CD14-positive monocyte (primary cell): ENCODE measurements at regions not wholly inside any gene's neighbourhood (a gene's known extent, or its start where the extent isn't known, plus 50 kb on each side); places are given as distances from the start of the nearest gene placed in this dataset.

Source experiments
- DNase-seq, 3 donors: peaks; one replicate each; pipeline ENCODE4 v3.0.0-alpha.2; 2011 to 2022
- H2AFZ ChIP-seq: 2 replicates; pipeline ENCODE4 v1.6.0; 2012; ENCODE audit warnings: mild to moderate bottlenecking, low read depth, low read length, inconsistent platforms; ENCODE audit not compliant: insufficient read depth, poor library complexity, severe bottlenecking
- H3K27ac ChIP-seq, 2 donors: 1 replicate in 1 of 2; 2 replicates in 1 of 2; pipeline ENCODE4 v1.5.1; 2012 to 2013; ENCODE audit warnings: low read length in 2 of 2, control low read depth in 1 of 2, inconsistent platforms in 1 of 2, low read depth in 1 of 2, mild to moderate bottlenecking in 1 of 2
- H3K27me3 ChIP-seq, 2 donors: one replicate each; pipeline versions ENCODE4 v1.6.0 to v1.6.1; 2011 to 2013; ENCODE audit warnings: low read length in 2 of 2; ENCODE audit not compliant: control insufficient read depth in 2 of 2, insufficient read depth in 2 of 2
- H3K36me3 ChIP-seq, 2 donors: replicated peaks in 1 of 2; 1 replicate in 1 of 2; 2 replicates in 1 of 2; pipeline versions ENCODE4 v1.5.1 to v1.6.1; 2012 to 2013; ENCODE audit warnings: low read length in 2 of 2, control low read depth in 1 of 2, inconsistent platforms in 1 of 2, mild to moderate bottlenecking in 1 of 2; ENCODE audit not compliant: insufficient read depth in 2 of 2, control insufficient read depth in 1 of 2
- H3K4me1 ChIP-seq, 2 donors: 1 replicate in 1 of 2; 2 replicates in 1 of 2; pipeline versions ENCODE4 v1.5.1 to v1.6.1; 2012 to 2013; ENCODE audit warnings: low read length in 2 of 2, control low read depth in 1 of 2, inconsistent platforms in 1 of 2, mild to moderate bottlenecking in 1 of 2, moderate library complexity in 1 of 2; ENCODE audit not compliant: insufficient read depth in 2 of 2, control insufficient read depth in 1 of 2
- H3K4me2 ChIP-seq: replicated peaks from 2 replicates; pipeline ENCODE3; 2012; ENCODE audit warnings: low read length, moderate library complexity, mild to moderate bottlenecking; ENCODE audit not compliant: poor library complexity, severe bottlenecking; ENCODE audit errors: extremely low read depth
- H3K4me3 ChIP-seq, 3 experiments: fragments of 200-600 bp in 1 of 3; sonication (generic) in 1 of 3; replicated peaks in 1 of 3; 1 replicate in 2 of 3; 2 replicates in 1 of 3; pipeline ENCODE4 v1.5.1; 2011 to 2013; ENCODE audit warnings: low read length in 3 of 3, mild to moderate bottlenecking in 3 of 3, control low read depth in 2 of 3, low read depth in 2 of 3, inconsistent platforms in 1 of 3, moderate library complexity in 1 of 3
- H3K79me2 ChIP-seq: 2 replicates; pipeline ENCODE4 v1.6.0; 2012; ENCODE audit warnings: mild to moderate bottlenecking, control low read depth, inconsistent platforms, low read length, moderate library complexity; ENCODE audit not compliant: insufficient read depth
- H3K9ac ChIP-seq: 2 replicates; pipeline ENCODE4 v1.6.0; 2017; ENCODE audit warnings: low read length, mild to moderate bottlenecking; ENCODE audit not compliant: insufficient read depth, poor library complexity, severe bottlenecking
- H3K9me3 ChIP-seq, 2 donors: replicated peaks in 1 of 2; 1 replicate in 1 of 2; 2 replicates in 1 of 2; pipeline versions ENCODE4 v1.5.1 to v1.6.1; 2012 to 2013; ENCODE audit warnings: low read length in 2 of 2, control low read depth in 1 of 2; ENCODE audit not compliant: control insufficient read depth in 1 of 2, insufficient read depth in 1 of 2
- H4K20me1 ChIP-seq: 2 replicates; pipeline ENCODE4 v1.6.0; 2012; ENCODE audit warnings: mild to moderate bottlenecking, low read length, control low read depth, moderate library complexity; ENCODE audit not compliant: insufficient read depth
- H3K27ac Mint-ChIP-seq, 7 donors: one replicate each; pipeline ENCODE4 v1.8.0; 2020; ENCODE audit warnings: mild to moderate bottlenecking in 7 of 7, mixed read lengths in 7 of 7, moderate library complexity in 6 of 7, inconsistent platforms in 2 of 7
- H3K27me3 Mint-ChIP-seq, 3 donors: one replicate each; pipeline ENCODE4 v1.8.0; 2021 to 2022; ENCODE audit warnings: low read depth in 3 of 3, mild to moderate bottlenecking in 3 of 3, mixed read lengths in 3 of 3, moderate library complexity in 3 of 3, inconsistent platforms in 1 of 3
- H3K36me3 Mint-ChIP-seq, 2 donors: one replicate each; pipeline ENCODE4 v1.8.0; 2020; ENCODE audit warnings: mixed read lengths in 2 of 2, inconsistent platforms in 1 of 2, mild to moderate bottlenecking in 1 of 2
- H3K4me1 Mint-ChIP-seq: one replicate; pipeline ENCODE4 v1.8.0; 2020; ENCODE audit warnings: mild to moderate bottlenecking, mixed read lengths
- H3K4me3 Mint-ChIP-seq, 2 donors: one replicate each; pipeline ENCODE4 v1.8.0; 2020; ENCODE audit warnings: mild to moderate bottlenecking in 2 of 2, mixed read lengths in 2 of 2, moderate library complexity in 1 of 2
- H3K9me3 Mint-ChIP-seq, 7 donors: one replicate each; pipeline ENCODE4 v1.8.0; 2020 to 2022; ENCODE audit warnings: mixed read lengths in 7 of 7, mild to moderate bottlenecking in 6 of 7, moderate library complexity in 6 of 7, inconsistent platforms in 2 of 7
- CTCF ChIP-seq: fragments of 200-600 bp; IDR thresholded peaks from one replicate; pipeline ENCODE4 v1.8.0; 2022; ENCODE audit warnings: antibody characterized with exemption, mild to moderate bottlenecking
- WGBS: methylation state at CpG from one replicate; pipeline ENCODE4 v1.1.5; 2013; ENCODE audit warnings: missing lambda C conversion rate; ENCODE audit not compliant: insufficient coverage; 5-methylcytosine and 5-hydroxymethylcytosine counted together
- intact Hi-C, 2 donors: fragments of 100-400 bp; cut with micrococcal nuclease; formaldehyde crosslinking; loops; one replicate each; pipeline versions ENCODE4 v1.15.0 to v1.15.1; 2023

- no CpG with 5 or more reads among the region's 3 CpGs for WGBS
Observed at GRCh38 chr6:144769142-144769541, 484.0 kb downstream of the UTRN start.

GRCh38 chr6:144776031-144776819 is 491.1 kb downstream of the UTRN start:
- peak overlapping the region in 3 of 7 donors; percentile 8 to 44 (median 10) for H3K27ac Mint-ChIP-seq
- intact Hi-C loops = no loop called here

More at GRCh38 chr6:144769142-144769541, 484.0 kb downstream of the UTRN start:
- H3K36me3 Mint-ChIP-seq = peaks cover 52 to 70% of the 10 kb centered on the region in 2 donors
- no peaks in the 10 kb centered on the region for H3K79me2 ChIP-seq
- no peak overlapping the region for H3K4me2 ChIP-seq
- H2AFZ ChIP-seq = no peak overlapping the region
- H3K9ac ChIP-seq = no peak overlapping the region
- peaks cover 84% of the 10 kb centered on the region for H4K20me1 ChIP-seq
- no peak overlapping the region for H3K27ac Mint-ChIP-seq
- peaks cover 2% of the 10 kb centered on the region for H3K4me1 Mint-ChIP-seq
- no peak overlapping the region for H3K4me3 ChIP-seq
- peaks cover 54 to 82% of the 10 kb centered on the region in 2 donors for H3K36me3 ChIP-seq
- no peaks in the 10 kb centered on the region for H3K27me3 ChIP-seq
- no peak for TF ChIP-seq CTCF
- no peaks in the 10 kb centered on the region for H3K9me3 ChIP-seq
- no peaks in the 10 kb centered on the region for H3K27me3 Mint-ChIP-seq
- H3K4me1 ChIP-seq = no peaks in the 10 kb centered on the region
- DNase-seq = no peak
- intact Hi-C loops = no loop called here
- no peaks in the 10 kb centered on the region for H3K9me3 Mint-ChIP-seq
- H3K4me3 Mint-ChIP-seq = no peak overlapping the region
- H3K27ac ChIP-seq = no peak overlapping the region

More at GRCh38 chr6:144776031-144776819, 491.1 kb downstream of the UTRN start:
- WGBS = 100% methylated on average over 2 of the region's 6 CpGs
- H3K9me3 ChIP-seq = no peaks in the 10 kb centered on the region
- H3K4me2 ChIP-seq = no peak overlapping the region
- H3K4me3 Mint-ChIP-seq = no peak overlapping the region
- H3K27ac ChIP-seq = peak overlapping the region in 1 of 2 donors; percentile 42
- H3K79me2 ChIP-seq = no peaks in the 10 kb centered on the region
- H3K4me1 Mint-ChIP-seq = peaks cover 16% of the 10 kb centered on the region
- no peaks in the 10 kb centered on the region for H3K9me3 Mint-ChIP-seq
- no peak for DNase-seq
- H3K9ac ChIP-seq = no peak overlapping the region
- H4K20me1 ChIP-seq = peaks cover 83% of the 10 kb centered on the region
- no peak overlapping the region for H3K4me3 ChIP-seq
- peaks cover 63 to 77% of the 10 kb centered on the region in 2 donors for H3K36me3 Mint-ChIP-seq
- H3K27me3 Mint-ChIP-seq = no peaks in the 10 kb centered on the region
- H3K27me3 ChIP-seq = no peaks in the 10 kb centered on the region
- TF ChIP-seq CTCF = no peak
- H2AFZ ChIP-seq = no peak overlapping the region
- H3K36me3 ChIP-seq = peaks cover 67 to 85% of the 10 kb centered on the region in 2 donors
- H3K4me1 ChIP-seq = no peaks in the 10 kb centered on the region
